ENCODE measurements at regions not wholly inside any gene's neighbourhood (a gene's known extent, or its start where the extent isn't known, plus 50 kb on each side); places are given as distances from the start of the nearest gene placed in this dataset.

GRCh38 chr22:22999523-22999922, 70.8 kb upstream of the GNAZ start:
- DNase-seq (ENCODE audit: low read depth in 2 of 2): no peak

GRCh38 chr22:23000657-23001347, 69.5 kb upstream of the GNAZ start:
- DNase-seq (ENCODE audit: low read depth in 2 of 2): no peak

GRCh38 chr22:23001463-23001862, 68.9 kb upstream of the GNAZ start:
- DNase-seq (ENCODE audit: low read depth in 2 of 2): no peak

GRCh38 chr22:23002612-23003180, 67.6 kb upstream of the GNAZ start:
- no peak for DNase-seq (ENCODE audit: low read depth in 2 of 2)

- DNase-seq (ENCODE audit: low read depth in 2 of 2): no peak
These were observed 62.5 kb upstream of the GNAZ start for GRCh38 chr22:23007823-23008222.

- DNase-seq (ENCODE audit: low read depth in 2 of 2): no peak
These were observed 61.4 kb upstream of the GNAZ start for GRCh38 chr22:23008896-23009295.
